ENCODE measurements at regions not wholly inside any gene's neighbourhood (a gene's known extent, or its start where the extent isn't known, plus 50 kb on each side); places are given as distances from the start of the nearest gene placed in this dataset.

GRCh38 chr2:106965611-106966010, 79.6 kb upstream of the ST6GAL2 start:
- no peak for FAIRE-seq
- Histone ChIP-seq H2AFZ (ENCODE audit: low read depth, low read length) (no peak overlapping the region), H3K9me3 (replicated peaks; ENCODE audit: control insufficient read depth, insufficient read depth, low read depth, low read length) (no peaks in the 10 kb centered on the region), H3K27ac (ENCODE audit: extremely low read depth, low read depth, low read length) (no peak overlapping the region), H3K27me3 (ENCODE audit: control insufficient read depth in 2 of 2, insufficient read depth in 2 of 2, low read length in 2 of 2) (no peaks in the 10 kb centered on the region), H3K4me1 (replicated peaks in 1 of 2; ENCODE audit: control insufficient read depth in 2 of 2, insufficient read depth in 2 of 2, low read length in 2 of 2) (no peaks in the 10 kb centered on the region), H3K36me3 (ENCODE audit: control insufficient read depth, insufficient read depth, low read length) (no peaks in the 10 kb centered on the region), H3K79me2 (ENCODE audit: control insufficient read depth, insufficient read depth, low read length) (no peaks in the 10 kb centered on the region), H3K4me2 (ENCODE audit: insufficient read depth, low read length) (no peak overlapping the region), H3K9ac (ENCODE audit: insufficient read depth in 1 of 2, low read depth in 2 of 2, low read length in 2 of 2) (no peak overlapping the region), H4K20me1 (replicated peaks; ENCODE audit: control insufficient read depth, insufficient read depth, low read length) (no peaks in the 10 kb centered on the region), H3K9me1 (ENCODE audit: control insufficient read depth, insufficient read depth, low read length) (no peaks in the 10 kb centered on the region), H3K4me3 (no peak overlapping the region)
- in situ Hi-C loops (cut with MboI): no loop called here
- ATAC-seq: no peak
- no TSS peak for BruUV-seq (replicated peaks)
- ChIA-PET CTCF (ENCODE audit: low intra/inter-chr PET ratio) (no interaction called here), POLR2A (no interaction called here)
- intact Hi-C loops (cut with micrococcal nuclease): no loop called here
- WGBS (ENCODE audit: insufficient coverage, low coverage, missing lambda C conversion rate): 5% methylated on average over 3 of the region's 3 CpGs
- DNase-seq (ENCODE audit: extremely low read depth in 1 of 4, low spot score in 3 of 4): no peak
- no peak for TF ChIP-seq CBFA2T2 (conservative IDR thresholded peaks at IDR 0.05)
- no peak for TF ChIP-seq ZNF584 (CRISPR knock-in tag; IDR thresholded peaks at IDR 0.05; ENCODE audit: low read depth)
- no peak for TF ChIP-seq COPS2 (conservative IDR thresholded peaks at IDR 0.05)
- TF ChIP-seq HMG20B (CRISPR knock-in tag; IDR thresholded peaks at IDR 0.05): no peak
- TF ChIP-seq GABPB2 (CRISPR knock-in tag; conservative IDR thresholded peaks at IDR 0.05): no peak
- TF ChIP-seq BMI1 (IDR thresholded peaks at IDR 0.05; ENCODE audit: low read length): no peak
- no peak for TF ChIP-seq BCLAF1 (IDR thresholded peaks at IDR 0.05; ENCODE audit: borderline replicate concordance in 1 of 2, control insufficient read depth in 1 of 2, low read depth in 2 of 2, low read length in 1 of 2)
- TF ChIP-seq CHAMP1 (IDR thresholded peaks at IDR 0.05): no peak
- no peak for TF ChIP-seq IRF9 (tag; IDR thresholded peaks at IDR 0.05)
- no peak for TF ChIP-seq ELF4 (CRISPR knock-in tag; IDR thresholded peaks at IDR 0.05)
- TF ChIP-seq RNF219 (CRISPR knock-in tag; IDR thresholded peaks at IDR 0.05): no peak

Measured in K562 (cell line).